Breast epithelium (tissue), 3 donors: ENCODE measurements at regions not wholly inside any gene's neighbourhood (a gene's known extent, or its start where the extent isn't known, plus 50 kb on each side); places are given as distances from the start of the nearest gene placed in this dataset.

ENCODE experiments used
- POLR2A ChIP-seq: fragments of 450-650 bp; IDR thresholded peaks from one replicate; pipeline ENCODE4 v1.6.1; 2016; ENCODE audit warnings: antibody characterized with exemption, mild to moderate bottlenecking, moderate library complexity
- POLR2AphosphoS5 ChIP-seq, 3 donors: sonication (generic); formaldehyde crosslinking; IDR thresholded peaks; one replicate each; pipeline ENCODE4 v1.6.1; 2017; ENCODE audit warnings: antibody characterized with exemption in 3 of 3
- TF ChIP-seq, protein P1 (sequence below), 3 donors: fragments of 450-650 bp; IDR thresholded peaks; one replicate each; pipeline ENCODE4 v1.5.1; 2016 to 2017; ENCODE audit warnings: antibody characterized with exemption in 3 of 3, mild to moderate bottlenecking in 3 of 3, moderate library complexity in 3 of 3

DNA sequence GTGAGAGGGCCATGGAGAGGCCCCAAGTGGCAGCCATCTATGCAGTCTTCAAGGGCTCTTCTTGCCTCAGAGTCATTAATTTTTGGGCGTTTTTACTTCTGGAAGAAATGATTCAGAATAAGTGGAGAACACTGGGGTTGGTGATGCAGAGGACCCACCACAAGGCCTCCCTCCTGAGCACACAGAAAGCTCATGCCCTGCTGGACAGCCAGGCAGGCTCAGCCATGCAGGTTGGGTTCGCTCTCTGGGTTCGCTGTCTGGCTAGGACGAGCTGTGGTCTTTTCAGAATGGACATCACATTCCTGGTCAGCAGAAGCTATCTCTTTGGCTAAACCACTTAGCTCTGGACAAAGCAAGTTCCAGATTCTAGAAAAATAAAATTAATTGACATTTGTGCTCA, 480.8 kb downstream of the RPS24 start:
- TF ChIP-seq POLR2AphosphoS5 (IDR thresholded peaks at IDR 0.05) (no peak), POLR2A (no peak)
- TF ChIP-seq, protein P1, sequence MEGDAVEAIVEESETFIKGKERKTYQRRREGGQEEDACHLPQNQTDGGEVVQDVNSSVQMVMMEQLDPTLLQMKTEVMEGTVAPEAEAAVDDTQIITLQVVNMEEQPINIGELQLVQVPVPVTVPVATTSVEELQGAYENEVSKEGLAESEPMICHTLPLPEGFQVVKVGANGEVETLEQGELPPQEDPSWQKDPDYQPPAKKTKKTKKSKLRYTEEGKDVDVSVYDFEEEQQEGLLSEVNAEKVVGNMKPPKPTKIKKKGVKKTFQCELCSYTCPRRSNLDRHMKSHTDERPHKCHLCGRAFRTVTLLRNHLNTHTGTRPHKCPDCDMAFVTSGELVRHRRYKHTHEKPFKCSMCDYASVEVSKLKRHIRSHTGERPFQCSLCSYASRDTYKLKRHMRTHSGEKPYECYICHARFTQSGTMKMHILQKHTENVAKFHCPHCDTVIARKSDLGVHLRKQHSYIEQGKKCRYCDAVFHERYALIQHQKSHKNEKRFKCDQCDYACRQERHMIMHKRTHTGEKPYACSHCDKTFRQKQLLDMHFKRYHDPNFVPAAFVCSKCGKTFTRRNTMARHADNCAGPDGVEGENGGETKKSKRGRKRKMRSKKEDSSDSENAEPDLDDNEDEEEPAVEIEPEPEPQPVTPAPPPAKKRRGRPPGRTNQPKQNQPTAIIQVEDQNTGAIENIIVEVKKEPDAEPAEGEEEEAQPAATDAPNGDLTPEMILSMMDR (IDR thresholded peaks at IDR 0.05), result no peak
